GM23338 (cell line): ENCODE measurements at regions not wholly inside any gene's neighbourhood (a gene's known extent, or its start where the extent isn't known, plus 50 kb on each side); places are given as distances from the start of the nearest gene placed in this dataset.

ENCODE experiments used
- ATAC-seq: fragments of 200-7000 bp; cut with Tn5 transposase; 3 replicates; pipeline ENCODE4 v1.9.1; 2020
- DNase-seq: peaks from one replicate; pipeline ENCODE4 v3.0.0-alpha.2; 2015; ENCODE audit warnings: low spot score
- H2AFZ ChIP-seq: fragments of 200-600 bp; sonication (generic); 2 replicates; pipeline ENCODE4 v1.8.0; 2016; ENCODE audit warnings: antibody characterized with exemption, mild to moderate bottlenecking, moderate library complexity
- H3F3A ChIP-seq: fragments of 200-600 bp; sonication (generic); replicated peaks from 2 replicates; pipeline ENCODE4 v1.8.0; 2017; ENCODE audit warnings: antibody characterized with exemption, mixed run types, low read depth
- H3K27ac ChIP-seq: fragments of 200-600 bp; sonication (generic); 2 replicates; pipeline ENCODE4 v1.6.1; 2016; ENCODE audit warnings: low read depth
- H3K27me3 ChIP-seq: fragments of 200-600 bp; sonication (generic); 2 replicates; pipeline ENCODE4 v1.8.0; 2016; ENCODE audit warnings: mild to moderate bottlenecking, mixed run types, moderate library complexity; ENCODE audit not compliant: insufficient read depth
- H3K36me3 ChIP-seq: fragments of 200-600 bp; sonication (generic); 2 replicates; pipeline ENCODE4 v1.8.0; 2016; ENCODE audit warnings: mild to moderate bottlenecking; ENCODE audit not compliant: insufficient read depth
- H3K4me1 ChIP-seq: fragments of 200-600 bp; sonication (generic); 2 replicates; pipeline ENCODE4 v1.8.0; 2016; ENCODE audit warnings: mild to moderate bottlenecking, moderate library complexity; ENCODE audit not compliant: insufficient read depth
- H3K4me2 ChIP-seq: fragments of 200-600 bp; sonication (generic); 2 replicates; pipeline ENCODE4 v1.7.1; 2017; ENCODE audit warnings: mixed run types
- H3K4me3 ChIP-seq: fragments of 200-600 bp; sonication (generic); 2 replicates; pipeline ENCODE4 v1.6.1; 2016; ENCODE audit warnings: mixed run types
- H3K79me2 ChIP-seq: fragments of 200-600 bp; sonication (generic); replicated peaks from 2 replicates; pipeline ENCODE4 v1.8.0; 2017; ENCODE audit warnings: mild to moderate bottlenecking; ENCODE audit not compliant: insufficient read depth
- H3K9me2 ChIP-seq: fragments of 200-600 bp; sonication (generic); 2 replicates; pipeline ENCODE4 v1.8.0; 2017; ENCODE audit not compliant: insufficient read depth
- H4K20me1 ChIP-seq: fragments of 200-600 bp; sonication (generic); replicated peaks from 2 replicates; pipeline ENCODE4 v1.8.0; 2017; ENCODE audit warnings: mild to moderate bottlenecking; ENCODE audit not compliant: insufficient read depth
- H3K27ac Mint-ChIP-seq: 2 replicates; pipeline ENCODE4 v1.8.0; 2020; ENCODE audit warnings: inconsistent platforms, mild to moderate bottlenecking, moderate library complexity, mixed read lengths
- H3K27me3 Mint-ChIP-seq: 3 replicates; pipeline ENCODE4 v1.8.0; 2022; ENCODE audit warnings: low read depth, mild to moderate bottlenecking, moderate library complexity, mixed read lengths, inconsistent platforms; ENCODE audit not compliant: insufficient read depth, poor library complexity
- H3K36me3 Mint-ChIP-seq: 3 replicates; pipeline ENCODE4 v1.8.0; 2021; ENCODE audit warnings: low read depth, mild to moderate bottlenecking, inconsistent platforms, moderate library complexity, mixed read lengths
- H3K4me1 Mint-ChIP-seq: 3 replicates; pipeline ENCODE4 v1.8.0; 2020; ENCODE audit warnings: mild to moderate bottlenecking, inconsistent platforms, mixed read lengths
- H3K4me3 Mint-ChIP-seq: 3 replicates; pipeline ENCODE4 v1.8.0; 2021; ENCODE audit warnings: moderate library complexity, mild to moderate bottlenecking, inconsistent platforms, mixed read lengths
- H3K9me3 Mint-ChIP-seq: 3 replicates; pipeline ENCODE4 v1.8.0; 2020; ENCODE audit warnings: moderate library complexity, mild to moderate bottlenecking, inconsistent platforms, mixed read lengths
- CREB1 ChIP-seq: fragments of 250-450 bp; sonication (Bioruptor Pico); IDR thresholded peaks from 2 replicates; pipeline ENCODE4 v1.5.0; 2020; ENCODE audit warnings: low read depth, mild to moderate bottlenecking, moderate library complexity
- CTCF ChIP-seq, 2 experiments: fragments of 200-600 bp in 1 of 2; sonication (generic) in 1 of 2; conservative IDR thresholded peaks; 2 replicates each; pipeline versions ENCODE4 v1.5.1 to v1.6.1; 2016 to 2017; ENCODE audit warnings: antibody characterized with exemption in 2 of 2, low read depth in 2 of 2, mild to moderate bottlenecking in 2 of 2, moderate library complexity in 1 of 2
- EZH2 ChIP-seq: fragments of 200-600 bp; sonication (generic); IDR thresholded peaks from one replicate; pipeline ENCODE4 v1.8.0; 2017; ENCODE audit warnings: antibody characterized with exemption, mild to moderate bottlenecking, low read depth; ENCODE audit not compliant: unreplicated experiment
- NANOG ChIP-seq: IDR thresholded peaks from 2 replicates; pipeline ENCODE4 v1.6.1; 2016; ENCODE audit warnings: antibody characterized with exemption, borderline replicate concordance
- ZNF114 ChIP-seq: fragments of 250-450 bp; sonication (Bioruptor Pico); IDR thresholded peaks from 2 replicates; pipeline ENCODE4 v1.5.0; 2020; ENCODE audit warnings: mild to moderate bottlenecking, moderate library complexity
- ZNF462 ChIP-seq: fragments of 250-450 bp; sonication (Bioruptor Pico); IDR thresholded peaks from 2 replicates; pipeline ENCODE4 v1.5.0; 2020; ENCODE audit warnings: mild to moderate bottlenecking, moderate library complexity

GRCh38 chr22:19630614-19631013 is 83.7 kb upstream of the SEPTIN5 start (continued):
- no peak for TF ChIP-seq ZNF462 (CRISPR knock-in tag)
- no peak for TF ChIP-seq EZH2
- TF ChIP-seq ZNF114 (CRISPR knock-in tag), result no peak
- TF ChIP-seq CREB1 (CRISPR knock-in tag), result no peak

GRCh38 chr22:19631899-19632667 is 82.2 kb upstream of the SEPTIN5 start:
- Histone ChIP-seq H3F3A (no peaks in the 10 kb centered on the region), H3K79me2 (no peaks in the 10 kb centered on the region), H3K27me3 (no peaks in the 10 kb centered on the region), H3K27ac (no peak overlapping the region), H4K20me1 (no peaks in the 10 kb centered on the region), H3K4me3 (no peak overlapping the region), H3K36me3 (no peaks in the 10 kb centered on the region), H2AFZ (peak overlapping the region; percentile 84; the same call in 1 of the 2 replicates), H3K9me2 (no peaks in the 10 kb centered on the region), H3K4me2 (no peak overlapping the region), H3K4me1 (0 out of 2 replicates have a peak, but pooled peaks cover 4% of the 10 kb centered on the region)
- H3K4me1 Mint-ChIP-seq, result peaks cover 10% of the 10 kb centered on the region
- TF ChIP-seq NANOG, result no peak
- TF ChIP-seq CTCF (conservative IDR thresholded peaks at IDR 0.05; ENCODE audit: low read depth in 2 of 2), result peak; percentile 70 to 75
- H3K4me3 Mint-ChIP-seq, result no peak overlapping the region
- ATAC-seq (peak; percentile 81), DNase-seq (peak; percentile 85)
- H3K9me3 Mint-ChIP-seq, result no peaks in the 10 kb centered on the region; the same call in 2 of the 3 replicates
- no peaks in the 10 kb centered on the region; the same call in 2 of the 3 replicates for H3K36me3 Mint-ChIP-seq
- H3K27ac Mint-ChIP-seq, result no peak overlapping the region
- H3K27me3 Mint-ChIP-seq, result peaks cover 4% of the 10 kb centered on the region
